K562 (cell line): ENCODE measurements at regions not wholly inside any gene's neighbourhood (a gene's known extent, or its start where the extent isn't known, plus 50 kb on each side); places are given as distances from the start of the nearest gene placed in this dataset.
A peak's percentile ranks its signal among the peaks of the same experiment; 100 is the strongest.

Experiments
- ATAC-seq: fragments of 200-7000 bp; cut with Tn5 transposase; 3 replicates; pipeline ENCODE4 v1.9.1; 2020; ENCODE audit warnings: moderate library complexity
- BruUV-seq: library from RNA; stranded (reverse); fragments of 400-500 nt; replicated peaks from 2 replicates; lab custom pipeline; 2021; lab: Mats Ljungman, UMichigan
- CTCF ChIA-PET: fragments of 300-600 bp; formaldehyde crosslinking; extraction: SDS; loops from one replicate; lab custom pipeline; 2021; ENCODE audit warnings: low intra/inter-chr PET ratio; lab: Yijun Ruan, JAX
- POLR2A ChIA-PET: fragments of 300-600, 350-650 bp; sonication (Branson Sonifier 250); formaldehyde crosslinking; extraction: SDS; loops from one replicate; lab custom pipeline; 2021; ENCODE audit warnings: antibody characterized with exemption, inconsistent platforms; lab: Yijun Ruan, JAX
- DNase-seq, 4 experiments: peaks; one replicate each; pipeline versions ENCODE4 v3.0.0 to v3.0.0-alpha.2; 2011 to 2018; ENCODE audit warnings: low spot score in 3 of 4, mixed read lengths in 3 of 4; ENCODE audit errors: extremely low read depth in 1 of 4
- FAIRE-seq: peaks from 2 replicates; lab custom pipeline; 2011; peaks lifted over from hg19 to GRCh38; lab: Jason Lieb, UNC
- H2AFZ ChIP-seq: 2 replicates; pipeline ENCODE4 v1.6.0; 2011; ENCODE audit warnings: low read depth, low read length, control low read depth, inconsistent platforms
- H3K27ac ChIP-seq: fragments of 200-600 bp; 3 replicates; pipeline ENCODE4 v1.8.0; 2011; ENCODE audit warnings: low read depth, mild to moderate bottlenecking, control low read depth, inconsistent platforms, low read length, moderate library complexity, mixed read lengths; ENCODE audit errors: extremely low read depth
- H3K27me3 ChIP-seq, 2 experiments: fragments of 300-600 bp in 1 of 2; 2 replicates in 1 of 2; 3 replicates in 1 of 2; pipeline versions ENCODE4 v1.6.0 to v1.8.0; 2011; ENCODE audit warnings: inconsistent platforms in 2 of 2, low read length in 2 of 2, mild to moderate bottlenecking in 1 of 2, mixed read lengths in 1 of 2, moderate library complexity in 1 of 2; ENCODE audit not compliant: control insufficient read depth in 2 of 2, insufficient read depth in 2 of 2
- H3K36me3 ChIP-seq: fragments of 300-600 bp; 3 replicates; pipeline ENCODE4 v1.8.0; 2011; ENCODE audit warnings: mild to moderate bottlenecking, low read length, inconsistent platforms; ENCODE audit not compliant: control insufficient read depth, insufficient read depth
- H3K4me1 ChIP-seq, 2 experiments: fragments of 200-600 bp in 1 of 2; replicated peaks in 1 of 2; 2 replicates in 1 of 2; 3 replicates in 1 of 2; pipeline versions ENCODE4 v1.5.1 to v1.8.0; 2011; ENCODE audit warnings: inconsistent platforms in 2 of 2, low read length in 2 of 2, mild to moderate bottlenecking in 1 of 2, mixed read lengths in 1 of 2, moderate library complexity in 1 of 2; ENCODE audit not compliant: control insufficient read depth in 2 of 2, insufficient read depth in 2 of 2
- H3K4me2 ChIP-seq: 2 replicates; pipeline ENCODE4 v1.6.1; 2011; ENCODE audit warnings: low read length, control low read depth, inconsistent platforms, mixed read lengths; ENCODE audit not compliant: insufficient read depth
- H3K4me3 ChIP-seq: fragments of 200-600 bp; sonication (generic), shearing (Covaris generic); 2 replicates; pipeline ENCODE4 v1.5.1; 2016; ENCODE audit warnings: control low read depth, inconsistent platforms
- H3K79me2 ChIP-seq: fragments of 200-600 bp; 3 replicates; pipeline ENCODE4 v1.8.0; 2011; ENCODE audit warnings: low read length, inconsistent platforms; ENCODE audit not compliant: control insufficient read depth, insufficient read depth
- H3K9ac ChIP-seq, 2 experiments: 2 replicates each; pipeline versions ENCODE4 v1.6.0 to v1.6.1; 2011; ENCODE audit warnings: low read depth in 2 of 2, low read length in 2 of 2, control low read depth in 1 of 2, inconsistent platforms in 1 of 2, mild to moderate bottlenecking in 1 of 2, mixed read lengths in 1 of 2; ENCODE audit not compliant: insufficient read depth in 1 of 2
- H3K9me1 ChIP-seq: one replicate; pipeline ENCODE4 v1.6.0; 2011; ENCODE audit warnings: inconsistent platforms, mild to moderate bottlenecking, low read length, moderate library complexity; ENCODE audit not compliant: control insufficient read depth, insufficient read depth
- H3K9me3 ChIP-seq: replicated peaks from 2 replicates; pipeline ENCODE4 v1.5.1; 2011; ENCODE audit warnings: low read depth, low read length, inconsistent platforms; ENCODE audit not compliant: control insufficient read depth, insufficient read depth
- H4K20me1 ChIP-seq: replicated peaks from 2 replicates; pipeline ENCODE4 v1.6.1; 2011; ENCODE audit warnings: low read length, inconsistent platforms, mixed read lengths; ENCODE audit not compliant: control insufficient read depth, insufficient read depth
- BRF1 ChIP-seq: IDR thresholded peaks from 3 replicates; pipeline ENCODE4 v1.6.1; 2011; ENCODE audit warnings: borderline replicate concordance, mild to moderate bottlenecking; ENCODE audit not compliant: insufficient read length; ENCODE audit errors: extremely low read depth
- CC2D1A ChIP-seq: fragments of 450-650 bp; IDR thresholded peaks from 2 replicates; pipeline ENCODE4 v1.6.1; 2017; ENCODE audit warnings: mild to moderate bottlenecking
- CHCHD3 ChIP-seq: fragments of 250-450 bp; sonication (Bioruptor Pico); IDR thresholded peaks from 2 replicates; pipeline ENCODE4 v2.1.2; 2022; ENCODE audit warnings: mild to moderate bottlenecking
- CTBP1 ChIP-seq: fragments of 450-650 bp; IDR thresholded peaks from 2 replicates; pipeline ENCODE4 v1.6.1; 2016; ENCODE audit warnings: borderline replicate concordance
- EP300 ChIP-seq: IDR thresholded peaks from 2 replicates; pipeline ENCODE4 v1.6.1; 2012; ENCODE audit warnings: low read length, improper control_type of control experiment
- GATAD2A ChIP-seq: fragments of 450-650 bp; IDR thresholded peaks from 2 replicates; pipeline ENCODE4 v1.6.1; 2017
- MIER1 ChIP-seq: fragments of 450-650 bp; IDR thresholded peaks from 2 replicates; pipeline ENCODE4 v1.6.1; 2016; ENCODE audit warnings: antibody characterized with exemption, mild to moderate bottlenecking, low read depth
- SIN3B ChIP-seq: fragments of 450-650 bp; IDR thresholded peaks from 2 replicates; pipeline ENCODE4 v1.6.1; 2017; ENCODE audit warnings: low read depth, mild to moderate bottlenecking, moderate library complexity
- ZNF407 ChIP-seq: fragments of 450-650 bp; IDR thresholded peaks from 2 replicates; pipeline ENCODE4 v1.6.1; 2016; ENCODE audit warnings: low read depth
- ZNF449 ChIP-seq: fragments of 250-450 bp; sonication (Bioruptor Pico); IDR thresholded peaks from 2 replicates; pipeline ENCODE4 v1.8.0; 2022; ENCODE audit warnings: moderate library complexity, mild to moderate bottlenecking, inconsistent platforms
- ZNF584 ChIP-seq: fragments of 200-800 bp; sonication (Bioruptor generic); IDR thresholded peaks from 2 replicates; pipeline ENCODE4 v1.6.1; 2016; ENCODE audit warnings: low read depth, mild to moderate bottlenecking, missing genetic modification characterization, missing compliant biosample characterization
- WGBS: fragments of 100-300 bp; shearing (Covaris generic); methylation state at CpG from one replicate; pipeline ENCODE4 v1.1.6; 2016; ENCODE audit warnings: low coverage, mixed read lengths; ENCODE audit not compliant: insufficient coverage; ENCODE audit errors: missing lambda C conversion rate; 5-methylcytosine and 5-hydroxymethylcytosine counted together
- in situ Hi-C: fragments of 300-500 bp; cut with MboI; formaldehyde crosslinking; loops from 4 replicates; pipeline ENCODE4 v1.15.0; 2018; ENCODE audit warnings: inconsistent platforms, mixed read lengths
- intact Hi-C: fragments of 100-400 bp; cut with micrococcal nuclease; formaldehyde crosslinking; loops from 2 replicates; pipeline ENCODE4 v1.14.2; 2022
- TF ChIP-seq, protein P1 (sequence below): fragments of 250-450 bp; sonication (Bioruptor Pico); IDR thresholded peaks from 2 replicates; pipeline ENCODE4 v1.4.0; 2020; ENCODE audit warnings: mild to moderate bottlenecking, moderate library complexity, borderline replicate concordance

DNA sequence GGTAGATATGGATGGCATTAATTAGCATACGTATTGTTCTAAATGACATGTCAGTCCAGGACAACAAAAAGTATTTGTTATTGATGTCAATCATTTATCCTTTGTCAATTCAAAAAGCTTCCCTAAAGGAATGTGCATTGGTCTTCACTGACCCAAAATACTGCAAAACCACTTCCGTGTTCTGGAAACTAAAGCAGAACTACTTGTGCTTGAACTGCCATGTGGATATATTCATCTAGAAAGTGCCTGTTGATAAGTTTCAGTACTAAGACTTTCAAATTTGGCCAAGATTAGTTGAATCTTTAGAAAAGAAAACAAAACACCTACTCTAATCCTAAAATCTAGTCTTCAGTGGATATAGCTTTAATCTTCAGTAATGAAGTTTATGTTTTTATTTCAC is 242.1 kb upstream of the PPP1R3A start:
- no peak overlapping the region for H3K4me3 ChIP-seq
- H3K4me2 ChIP-seq, result no peak overlapping the region
- 0% methylated on average over 2 of the region's 2 CpGs for whole genome bisulfite sequencing
- H3K36me3 ChIP-seq, result no peaks in the 10 kb centered on the region
- no peaks in the 10 kb centered on the region for H4K20me1 ChIP-seq
- CTCF ChIA-PET, result no interaction called here
- no peaks in the 10 kb centered on the region for H3K9me3 ChIP-seq
- ATAC-seq (no peak), DNase-seq (no peak), FAIRE-seq (peak; percentile 54)
- no peak overlapping the region for H2AFZ ChIP-seq
- no peaks in the 10 kb centered on the region for H3K9me1 ChIP-seq
- no peaks in the 10 kb centered on the region for H3K4me1 ChIP-seq
- H3K79me2 ChIP-seq, result no peaks in the 10 kb centered on the region
- no peak overlapping the region for H3K27ac ChIP-seq
- POLR2A ChIA-PET, result no interaction called here
- BruUV-seq, result no TSS peak
- no peaks in the 10 kb centered on the region for H3K27me3 ChIP-seq
- in situ Hi-C loops, result no loop called here
- intact Hi-C loops, result no loop called here
- no peak overlapping the region for H3K9ac ChIP-seq
- no peak for TF ChIP-seq CTBP1
- TF ChIP-seq, protein P1, sequence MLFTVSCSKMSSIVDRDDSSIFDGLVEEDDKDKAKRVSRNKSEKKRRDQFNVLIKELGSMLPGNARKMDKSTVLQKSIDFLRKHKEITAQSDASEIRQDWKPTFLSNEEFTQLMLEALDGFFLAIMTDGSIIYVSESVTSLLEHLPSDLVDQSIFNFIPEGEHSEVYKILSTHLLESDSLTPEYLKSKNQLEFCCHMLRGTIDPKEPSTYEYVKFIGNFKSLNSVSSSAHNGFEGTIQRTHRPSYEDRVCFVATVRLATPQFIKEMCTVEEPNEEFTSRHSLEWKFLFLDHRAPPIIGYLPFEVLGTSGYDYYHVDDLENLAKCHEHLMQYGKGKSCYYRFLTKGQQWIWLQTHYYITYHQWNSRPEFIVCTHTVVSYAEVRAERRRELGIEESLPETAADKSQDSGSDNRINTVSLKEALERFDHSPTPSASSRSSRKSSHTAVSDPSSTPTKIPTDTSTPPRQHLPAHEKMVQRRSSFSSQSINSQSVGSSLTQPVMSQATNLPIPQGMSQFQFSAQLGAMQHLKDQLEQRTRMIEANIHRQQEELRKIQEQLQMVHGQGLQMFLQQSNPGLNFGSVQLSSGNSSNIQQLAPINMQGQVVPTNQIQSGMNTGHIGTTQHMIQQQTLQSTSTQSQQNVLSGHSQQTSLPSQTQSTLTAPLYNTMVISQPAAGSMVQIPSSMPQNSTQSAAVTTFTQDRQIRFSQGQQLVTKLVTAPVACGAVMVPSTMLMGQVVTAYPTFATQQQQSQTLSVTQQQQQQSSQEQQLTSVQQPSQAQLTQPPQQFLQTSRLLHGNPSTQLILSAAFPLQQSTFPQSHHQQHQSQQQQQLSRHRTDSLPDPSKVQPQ, result no peak
- TF ChIP-seq ZNF407, result no peak
- TF ChIP-seq MIER1, result no peak
- no peak for TF ChIP-seq CC2D1A
- TF ChIP-seq SIN3B, result no peak
- no peak for TF ChIP-seq GATAD2A
- no peak for TF ChIP-seq EP300
- no peak for TF ChIP-seq CHCHD3 (CRISPR knock-in tag)
- no peak for TF ChIP-seq ZNF449 (CRISPR knock-in tag)
- no peak for TF ChIP-seq BRF1
- no peak for TF ChIP-seq ZNF584 (CRISPR knock-in tag)
